ENCODE measurements at regions not wholly inside any gene's neighbourhood (a gene's known extent, or its start where the extent isn't known, plus 50 kb on each side); places are given as distances from the start of the nearest gene placed in this dataset.

GRCh38 chr21:29443411-29444010 lies 144.8 kb downstream of the BACH1 start:
- no peak for FAIRE-seq

- FAIRE-seq = no peak
Observed at GRCh38 chr21:29448766-29449165, 150.0 kb downstream of the BACH1 start.

GRCh38 chr21:29449306-29449950 lies 150.7 kb downstream of the BACH1 start:
- no peak for FAIRE-seq

- no peak for FAIRE-seq
Observed at GRCh38 chr21:29450058-29450457, 151.3 kb downstream of the BACH1 start.

GRCh38 chr21:29453511-29453910 lies 154.8 kb downstream of the BACH1 start:
- no peak for FAIRE-seq

GRCh38 chr21:29454179-29454578 lies 155.5 kb downstream of the BACH1 start:
- FAIRE-seq = no peak

- FAIRE-seq = no peak
Observed at GRCh38 chr21:29462479-29462878, 163.8 kb downstream of the BACH1 start.

- no peak for FAIRE-seq
Observed at GRCh38 chr21:29465546-29465945, 166.8 kb downstream of the BACH1 start.

GRCh38 chr21:29466532-29466931 lies 167.8 kb downstream of the BACH1 start:
- no peak for FAIRE-seq

GRCh38 chr21:29470397-29470796 lies 171.7 kb downstream of the BACH1 start:
- FAIRE-seq = no peak

GRCh38 chr21:29473808-29474207 lies 175.1 kb downstream of the BACH1 start:
- no peak for FAIRE-seq

- FAIRE-seq = no peak
Observed at GRCh38 chr21:29475329-29475728, 176.6 kb downstream of the BACH1 start.

GRCh38 chr21:29477347-29477746 lies 178.6 kb downstream of the BACH1 start:
- FAIRE-seq = no peak

GRCh38 chr21:29477941-29478340 lies 179.2 kb downstream of the BACH1 start:
- FAIRE-seq = no peak

GRCh38 chr21:29481081-29481480 lies 182.4 kb downstream of the BACH1 start:
- no peak for FAIRE-seq

- no peak for FAIRE-seq
Observed at GRCh38 chr21:29481641-29482040, 182.9 kb downstream of the BACH1 start.

- no peak for FAIRE-seq
Observed at GRCh38 chr21:29486306-29486807, 187.6 kb downstream of the BACH1 start.

Measured in endometrium (tissue), 2 donors.